Activated T-cell treated with anti-CD3 and anti-CD28 coated beads, Interleukin-2, amount 50 U/mL, for 72 hours (primary cell): ENCODE measurements at regions not wholly inside any gene's neighbourhood (a gene's known extent, or its start where the extent isn't known, plus 50 kb on each side); places are given as distances from the start of the nearest gene placed in this dataset.
"Not testable (repeated sequence)": the region's sequence is repeated elsewhere in the genome, so short reads cannot be mapped to it uniquely, and the experiment has no call there.

Source experiments
- ATAC-seq, 2 donors: fragments of 150-1000 bp; cut with Tn5 transposase; replicated peaks in 1 of 2; 2 replicates each; pipeline ENCODE4 v1.10.0; 2021; ENCODE audit warnings: moderate library complexity in 2 of 2, mild to moderate bottlenecking in 1 of 2
- DNase-seq, 2 donors: peaks; one replicate each; pipeline ENCODE4 v3.0.0; 2021 to 2022; ENCODE audit warnings: mixed read lengths in 1 of 2
- H3K27ac Mint-ChIP-seq: one replicate; pipeline ENCODE4 v1.8.0; 2022; ENCODE audit warnings: mild to moderate bottlenecking, moderate library complexity, mixed read lengths
- H3K27me3 Mint-ChIP-seq: one replicate; pipeline ENCODE4 v1.8.0; 2022; ENCODE audit warnings: low read depth, mixed read lengths
- H3K36me3 Mint-ChIP-seq, 2 donors: one replicate each; pipeline ENCODE4 v1.8.0; 2022; ENCODE audit warnings: mixed read lengths in 2 of 2, mild to moderate bottlenecking in 1 of 2; ENCODE audit not compliant: insufficient read depth in 2 of 2
- H3K4me1 Mint-ChIP-seq: one replicate; pipeline ENCODE4 v1.8.0; 2022; ENCODE audit warnings: low read depth, mixed read lengths
- H3K4me3 Mint-ChIP-seq, 2 donors: one replicate each; pipeline ENCODE4 v1.8.0; 2022; ENCODE audit warnings: mild to moderate bottlenecking in 2 of 2, mixed read lengths in 2 of 2, moderate library complexity in 2 of 2
- H3K9me3 Mint-ChIP-seq, 2 donors: one replicate each; pipeline ENCODE4 v1.8.0; 2022; ENCODE audit warnings: mixed read lengths in 2 of 2

DNA sequence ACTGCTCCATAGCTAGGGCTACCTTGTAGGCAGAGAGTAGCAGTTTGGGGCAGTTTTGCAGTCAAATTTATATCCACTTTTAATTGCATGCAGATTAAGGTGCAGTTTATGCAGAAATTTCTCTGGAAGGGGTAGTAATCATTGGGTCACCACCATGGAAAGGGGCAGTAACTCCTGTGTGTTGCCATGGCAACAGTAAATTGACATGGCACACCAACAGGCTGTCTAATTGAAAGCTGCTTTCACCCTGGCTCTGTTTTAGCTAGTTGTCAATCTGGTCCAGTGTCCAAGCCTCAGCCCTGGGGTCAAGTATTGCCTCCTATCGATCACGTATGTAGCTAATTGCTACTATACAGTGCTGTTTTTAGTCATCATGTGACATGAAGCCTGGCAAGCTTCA is 786.1 kb upstream of the CNTN5 start:
- Mint-ChIP-seq H3K9me3 (peaks cover 0 to 7% of the 10 kb centered on the region in 2 donors), H3K4me3 (no peak overlapping the region), H3K36me3 (no peaks in the 10 kb centered on the region), H3K4me1 (no peaks in the 10 kb centered on the region), H3K27ac (no peak overlapping the region), H3K27me3 (no peaks in the 10 kb centered on the region)
- no peak for ATAC-seq
- no peak for DNase-seq

DNA sequence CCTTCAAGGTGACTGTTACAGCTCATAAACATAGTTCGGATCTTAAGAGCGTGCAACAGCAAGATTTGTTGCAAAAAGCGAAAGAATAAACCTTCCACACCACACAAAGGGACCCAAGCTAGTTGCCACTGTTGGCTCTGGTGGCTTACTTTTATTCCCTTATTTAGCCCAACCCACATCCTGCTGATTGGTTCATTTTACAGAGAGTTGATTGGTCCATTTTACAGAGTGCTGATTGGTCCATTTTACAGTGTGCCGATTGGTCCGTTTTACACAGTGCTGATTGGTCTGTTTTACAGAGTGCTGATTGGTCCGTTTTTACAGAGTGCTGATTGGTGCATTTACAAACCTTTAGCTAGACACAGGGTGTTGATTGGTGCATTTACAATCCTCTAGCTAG is 776.9 kb upstream of the CNTN5 start:
- no peak for DNase-seq
- no peaks in the 10 kb centered on the region for H3K4me1 Mint-ChIP-seq
- no peaks in the 10 kb centered on the region for H3K36me3 Mint-ChIP-seq
- H3K27me3 Mint-ChIP-seq, result no peaks in the 10 kb centered on the region
- H3K4me3 Mint-ChIP-seq, result no peak overlapping the region
- H3K27ac Mint-ChIP-seq, result no peak overlapping the region
- ATAC-seq, result no peak
- H3K9me3 Mint-ChIP-seq, result peaks cover 8 to 11% of the 10 kb centered on the region in 2 donors

DNA sequence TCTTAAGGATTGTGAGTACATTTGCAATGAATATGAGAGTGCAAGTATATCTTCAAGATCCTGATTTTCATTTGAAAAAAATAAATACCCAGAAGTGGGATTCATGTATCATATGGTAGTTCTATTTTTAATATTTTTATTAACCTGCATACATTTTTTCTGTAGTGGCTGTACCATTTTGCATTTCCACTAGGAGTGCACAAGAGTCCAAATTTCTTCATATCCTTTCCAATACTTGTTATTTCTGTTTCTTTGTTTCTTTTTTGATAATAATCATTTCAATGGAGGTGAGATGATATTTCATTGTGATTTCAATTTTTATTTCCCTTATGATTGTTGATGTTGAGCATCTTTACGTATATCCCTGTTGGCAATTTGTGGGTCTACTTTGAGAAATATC is 759.8 kb upstream of the CNTN5 start:
- Mint-ChIP-seq H3K4me3 (no peak overlapping the region), H3K36me3 (peaks cover 1 to 2% of the 10 kb centered on the region in 2 donors), H3K27me3 (no peaks in the 10 kb centered on the region), H3K9me3 (peaks cover 2 to 5% of the 10 kb centered on the region in 2 donors), H3K27ac (no peak overlapping the region), H3K4me1 (no peaks in the 10 kb centered on the region)
- ATAC-seq (no peak), DNase-seq (no peak)

DNA sequence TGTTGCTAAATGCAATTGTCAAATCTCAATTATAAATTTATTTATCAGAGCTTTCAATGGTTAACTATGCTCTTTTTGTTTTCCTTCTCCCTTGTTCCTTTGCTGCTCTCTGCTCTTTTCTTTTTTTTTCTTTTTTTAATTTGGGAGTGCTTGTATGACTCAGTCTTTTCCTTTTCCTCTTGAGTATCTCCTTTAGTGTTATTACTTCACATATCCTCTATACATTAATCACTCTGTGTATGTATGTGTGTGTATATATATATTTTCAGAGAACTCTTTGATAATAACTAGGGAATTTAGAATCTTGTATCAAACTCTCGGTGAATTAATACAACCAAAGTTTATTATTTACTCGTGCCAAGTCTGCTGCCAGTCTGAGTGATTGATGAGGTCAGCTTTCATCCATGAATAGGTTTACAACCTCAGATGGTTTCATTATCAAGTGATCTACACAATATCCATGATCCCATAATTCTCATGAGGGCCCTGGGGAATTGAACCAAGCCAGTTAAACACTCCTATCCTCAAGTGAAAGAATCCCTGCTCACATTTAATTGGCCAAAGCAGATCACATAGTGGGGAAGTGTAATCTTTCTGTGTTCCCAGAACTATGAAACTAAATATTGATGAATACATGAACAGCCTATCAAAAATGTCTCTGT is 743.4 kb upstream of the CNTN5 start:
- Mint-ChIP-seq H3K4me3 (no peak overlapping the region), H3K9me3 (peaks cover 2 to 3% of the 10 kb centered on the region in 2 donors), H3K27me3 (no peaks in the 10 kb centered on the region), H3K36me3 (no peaks in the 10 kb centered on the region), H3K4me1 (no peaks in the 10 kb centered on the region), H3K27ac (no peak overlapping the region)
- no peak for ATAC-seq
- no peak for DNase-seq

DNA sequence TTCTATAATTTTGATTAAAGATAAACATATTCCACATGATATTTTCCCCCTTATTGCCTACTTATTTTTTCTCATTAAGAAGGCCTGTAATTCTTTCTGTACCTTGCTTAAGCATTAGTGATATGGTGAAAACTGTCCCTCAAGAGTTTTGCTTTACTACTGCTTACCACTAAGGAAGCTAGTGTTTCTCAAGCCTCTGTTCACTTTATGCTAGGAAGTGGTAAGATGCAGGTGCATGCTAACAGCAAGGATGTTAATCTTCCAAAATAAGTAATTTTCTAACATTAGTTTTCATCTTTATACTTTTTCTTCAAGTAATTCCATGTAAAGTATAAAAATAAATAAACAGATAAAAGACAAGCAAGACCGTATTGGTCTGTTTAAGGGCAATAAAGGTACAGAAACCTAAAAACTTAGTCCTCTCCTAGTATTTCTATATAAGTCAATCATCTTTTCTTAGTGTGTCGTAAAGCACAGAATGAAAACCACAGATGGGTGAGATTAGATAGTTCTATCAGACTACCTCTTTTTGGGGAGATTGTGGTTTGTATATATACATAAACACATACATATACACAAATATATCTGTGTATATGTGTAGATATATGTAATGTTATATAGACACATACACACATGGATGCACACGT is 731.0 kb upstream of the CNTN5 start:
- peaks cover 0 to 12% of the 10 kb centered on the region in 2 donors for H3K9me3 Mint-ChIP-seq
- ATAC-seq, result no peak
- H3K4me1 Mint-ChIP-seq, result no peaks in the 10 kb centered on the region
- H3K4me3 Mint-ChIP-seq, result no peak overlapping the region
- no peak overlapping the region for H3K27ac Mint-ChIP-seq
- no peaks in the 10 kb centered on the region for H3K27me3 Mint-ChIP-seq
- no peak for DNase-seq
- no peaks in the 10 kb centered on the region for H3K36me3 Mint-ChIP-seq

- Mint-ChIP-seq H3K4me1 (no peaks in the 10 kb centered on the region), H3K9me3 (peaks cover 0 to 13% of the 10 kb centered on the region in 2 donors), H3K4me3 (peak overlapping the region; percentile 16 to 44), H3K36me3 (no peaks in the 10 kb centered on the region), H3K27me3 (no peaks in the 10 kb centered on the region), H3K27ac (no peak overlapping the region)
- DNase-seq, result no peak
- no peak for ATAC-seq
Observed at GRCh38 chr11:98296091-98296880, 724.5 kb upstream of the CNTN5 start.

- Mint-ChIP-seq H3K4me3 (no peak overlapping the region), H3K36me3 (no peaks in the 10 kb centered on the region), H3K27ac (no peak overlapping the region), H3K9me3 (peaks cover 0 to 4% of the 10 kb centered on the region in 2 donors), H3K27me3 (no peaks in the 10 kb centered on the region), H3K4me1 (no peaks in the 10 kb centered on the region)
- no peak for ATAC-seq
- DNase-seq, result no peak
Observed at GRCh38 chr11:98300719-98301118, 720.0 kb upstream of the CNTN5 start.

DNA sequence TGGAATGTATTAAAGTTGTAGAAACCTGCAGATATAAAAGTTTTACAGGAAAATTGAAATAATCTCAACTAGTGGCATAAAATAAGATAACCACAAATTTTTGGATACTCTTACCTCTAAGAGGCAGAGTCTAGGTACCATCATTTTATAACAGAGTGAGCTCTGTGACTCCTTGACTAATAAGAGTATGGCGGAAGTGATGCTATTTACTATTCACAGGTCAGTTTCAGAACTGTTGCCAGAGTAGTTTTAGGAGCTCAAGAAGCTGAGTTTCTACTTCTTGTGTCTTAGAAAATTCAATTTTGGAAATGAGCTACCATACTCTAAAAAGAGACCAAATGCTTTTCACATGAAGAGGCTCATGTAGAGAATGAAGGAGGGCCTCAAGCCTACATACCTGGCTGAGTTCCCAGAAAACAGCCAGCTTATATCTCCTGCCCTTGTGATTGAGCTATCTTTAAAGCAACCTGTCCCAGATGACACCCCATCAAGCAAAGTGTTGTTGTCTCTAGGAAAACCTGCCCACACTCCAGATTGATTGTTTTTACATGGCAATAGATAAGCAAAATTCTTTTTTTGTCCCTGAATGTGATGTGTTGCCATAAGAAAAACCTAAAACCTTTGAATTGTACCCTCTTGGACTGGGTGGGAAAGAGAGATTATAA is 712.8 kb upstream of the CNTN5 start:
- Mint-ChIP-seq H3K4me3 (no peak overlapping the region), H3K27ac (no peak overlapping the region), H3K9me3 (peaks cover 0 to 2% of the 10 kb centered on the region in 2 donors), H3K27me3 (no peaks in the 10 kb centered on the region), H3K36me3 (no peaks in the 10 kb centered on the region), H3K4me1 (no peaks in the 10 kb centered on the region)
- DNase-seq (no peak), ATAC-seq (no peak)

- not testable (repeated sequence) for H3K4me3 Mint-ChIP-seq, H3K36me3 Mint-ChIP-seq, DNase-seq, H3K27me3 Mint-ChIP-seq, H3K4me1 Mint-ChIP-seq, ATAC-seq, H3K27ac Mint-ChIP-seq, H3K9me3 Mint-ChIP-seq
Observed at GRCh38 chr11:98330306-98330705, 690.4 kb upstream of the CNTN5 start.

DNA sequence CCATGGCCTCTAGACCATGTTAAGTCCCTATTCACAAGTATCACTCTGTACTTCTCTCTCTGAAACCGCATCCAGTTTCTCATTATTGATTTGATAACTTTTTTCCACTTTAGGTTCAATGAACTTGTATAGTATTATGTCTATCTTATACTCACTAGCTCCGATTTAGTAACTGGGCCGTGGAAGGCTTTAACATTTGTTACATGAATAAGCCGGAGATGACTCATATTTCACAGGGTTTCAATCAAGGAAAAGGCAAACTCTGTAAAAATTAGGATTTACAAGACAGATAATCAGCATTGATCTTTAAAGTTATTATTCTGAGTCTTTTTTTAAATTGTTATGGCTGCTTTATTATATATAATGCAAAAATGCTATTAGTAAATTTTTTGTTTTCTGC is 662.2 kb upstream of the CNTN5 start:
- peaks cover 2 to 10% of the 10 kb centered on the region in 2 donors for H3K9me3 Mint-ChIP-seq
- H3K27me3 Mint-ChIP-seq, result no peaks in the 10 kb centered on the region
- no peak overlapping the region for H3K4me3 Mint-ChIP-seq
- H3K36me3 Mint-ChIP-seq, result peaks cover 2% of the 10 kb centered on the region in 2 donors
- no peaks in the 10 kb centered on the region for H3K4me1 Mint-ChIP-seq
- ATAC-seq, result no peak
- no peak overlapping the region for H3K27ac Mint-ChIP-seq
- no peak for DNase-seq

- ATAC-seq, result no peak
- no peak for DNase-seq
- H3K9me3 Mint-ChIP-seq, result peaks cover 2 to 4% of the 10 kb centered on the region in 2 donors
- H3K36me3 Mint-ChIP-seq, result no peaks in the 10 kb centered on the region
- H3K27ac Mint-ChIP-seq, result no peak overlapping the region
- no peaks in the 10 kb centered on the region for H3K4me1 Mint-ChIP-seq
- H3K27me3 Mint-ChIP-seq, result no peaks in the 10 kb centered on the region
- no peak overlapping the region for H3K4me3 Mint-ChIP-seq
Observed at GRCh38 chr11:98365190-98365589, 655.6 kb upstream of the CNTN5 start.

GRCh38 chr11:98365941-98366340 is 654.8 kb upstream of the CNTN5 start:
- no peaks in the 10 kb centered on the region for H3K4me1 Mint-ChIP-seq
- H3K36me3 Mint-ChIP-seq, result no peaks in the 10 kb centered on the region
- H3K27me3 Mint-ChIP-seq, result no peaks in the 10 kb centered on the region
- H3K9me3 Mint-ChIP-seq, result peaks cover 4% of the 10 kb centered on the region in 2 donors
- ATAC-seq (no peak), DNase-seq (no peak)
- no peak overlapping the region for H3K4me3 Mint-ChIP-seq
- no peak overlapping the region for H3K27ac Mint-ChIP-seq

DNA sequence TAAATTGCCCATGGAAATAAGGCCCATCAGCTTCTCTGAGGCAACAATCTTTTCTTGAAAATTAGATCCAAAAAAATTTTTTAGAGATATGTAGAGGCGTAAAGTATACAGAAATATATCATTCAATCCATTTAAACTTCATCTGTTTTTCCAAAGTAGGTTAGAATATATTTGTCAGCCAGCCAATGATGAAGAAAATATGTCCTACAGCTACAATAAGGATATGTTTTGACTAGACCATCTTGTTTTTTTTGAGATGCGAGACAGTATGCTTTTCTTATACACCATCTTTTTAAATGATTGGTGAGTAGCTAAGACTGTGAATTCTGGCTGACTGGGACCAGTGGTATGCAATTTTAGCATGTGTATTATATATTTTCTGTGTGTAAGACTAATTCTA is 630.4 kb upstream of the CNTN5 start:
- H3K4me1 Mint-ChIP-seq, result no peaks in the 10 kb centered on the region
- DNase-seq, result no peak
- H3K36me3 Mint-ChIP-seq, result no peaks in the 10 kb centered on the region
- H3K9me3 Mint-ChIP-seq, result peaks cover 1 to 4% of the 10 kb centered on the region in 2 donors
- H3K27me3 Mint-ChIP-seq, result no peaks in the 10 kb centered on the region
- H3K27ac Mint-ChIP-seq, result no peak overlapping the region
- ATAC-seq, result no peak
- no peak overlapping the region for H3K4me3 Mint-ChIP-seq
